ENCODE measurements at regions not wholly inside any gene's neighbourhood (a gene's known extent, or its start where the extent isn't known, plus 50 kb on each side); places are given as distances from the start of the nearest gene placed in this dataset.

DNA sequence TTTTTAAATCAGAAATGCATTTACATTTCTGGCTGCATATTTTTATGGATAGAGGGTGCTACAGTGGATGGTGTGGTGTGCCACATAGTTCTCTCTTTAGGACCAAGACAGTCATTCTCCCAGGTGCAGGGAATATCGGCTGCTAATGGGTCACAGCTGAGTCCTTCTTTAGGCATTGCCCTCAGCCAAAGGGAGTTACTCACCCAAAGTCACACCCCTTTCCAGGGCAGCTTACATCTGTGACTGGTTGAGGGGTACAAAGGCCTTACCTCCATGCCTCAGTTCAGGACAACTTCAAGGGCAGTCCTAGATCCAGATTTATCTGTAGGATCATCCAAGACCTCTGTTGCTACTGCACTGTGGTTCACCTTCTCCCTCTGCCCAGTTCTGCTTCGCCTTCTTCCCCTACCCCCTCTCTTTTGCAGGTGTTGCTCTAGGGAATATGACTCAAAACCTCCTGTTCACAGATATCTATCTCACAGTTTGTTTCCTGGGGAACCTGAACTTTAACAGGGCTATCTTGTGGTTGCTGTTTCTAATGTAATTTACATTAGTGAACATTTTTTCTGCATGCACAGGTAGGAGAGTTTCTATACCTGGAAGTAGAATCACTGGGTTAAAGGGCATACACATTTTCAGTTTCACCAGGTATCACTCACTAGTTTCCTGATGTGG, 413.9 kb downstream of the RPS6KC1 start:
- no peaks in the 10 kb centered on the region for H3K36me3 ChIP-seq (ENCODE audit: low read depth)
- H4K20me1 ChIP-seq (ENCODE audit: insufficient read depth): no peaks in the 10 kb centered on the region
- H3K9ac ChIP-seq: no peak overlapping the region
- in situ Hi-C loops (cut with MboI): no loop called here
- TF ChIP-seq EZH2phosphoT487 (IDR thresholded peaks at IDR 0.05; ENCODE audit: insufficient read depth, low read depth): no peak
- TF ChIP-seq EZH2 (IDR thresholded peaks at IDR 0.05; ENCODE audit: insufficient read depth, poor library complexity, severe bottlenecking): no peak
- no peaks in the 10 kb centered on the region for H3K4me1 ChIP-seq (ENCODE audit: insufficient read depth)
- H3K79me2 ChIP-seq (ENCODE audit: insufficient read depth): no peaks in the 10 kb centered on the region
- no peak overlapping the region for H3K4me2 ChIP-seq (ENCODE audit: unreplicated experiment)
- WGBS, 2 experiments (ENCODE audit: low coverage in 1 of 2, low lambda C conversion rate in 2 of 2, missing lambda C conversion rate in 2 of 2): 13 to 37% methylated on average over 2 of the region's 2 CpGs
- no peak overlapping the region for H3K27ac ChIP-seq
- DNase-seq: no peak
- H2AFZ ChIP-seq: no peak overlapping the region
- H3K9me2 ChIP-seq (ENCODE audit: insufficient read depth): no peaks in the 10 kb centered on the region
- H3K9me3 ChIP-seq (ENCODE audit: low read depth): no peaks in the 10 kb centered on the region
- no peaks in the 10 kb centered on the region for H3F3A ChIP-seq (ENCODE audit: insufficient read depth)
- H3K27me3 ChIP-seq (replicated peaks; ENCODE audit: insufficient read depth): no peaks in the 10 kb centered on the region
- H3K4me3 ChIP-seq: no peak overlapping the region

DNA sequence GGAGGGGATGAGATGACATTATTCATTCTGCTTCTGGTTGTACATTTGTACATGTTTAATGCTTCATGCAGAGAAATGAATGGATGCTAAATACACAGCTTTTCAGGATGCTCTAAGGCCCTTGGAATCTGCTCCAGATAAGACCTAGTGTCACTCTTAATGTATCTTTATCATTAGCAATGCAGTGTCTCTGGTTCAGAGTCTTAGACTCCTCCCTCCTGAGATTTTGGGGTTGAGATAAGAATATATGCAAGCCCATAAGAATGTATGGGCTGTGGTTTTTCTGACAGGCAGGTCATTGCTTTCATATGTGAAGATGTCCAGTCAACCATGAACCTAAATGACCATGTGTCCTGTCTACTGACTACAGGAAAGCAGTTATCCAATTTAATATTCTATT, 415.5 kb downstream of the RPS6KC1 start:
- no peak for DNase-seq
- no peak overlapping the region for H3K4me2 ChIP-seq (ENCODE audit: unreplicated experiment)
- no peak overlapping the region for H3K9ac ChIP-seq
- H3K4me1 ChIP-seq (ENCODE audit: insufficient read depth): no peaks in the 10 kb centered on the region
- H3K9me2 ChIP-seq (ENCODE audit: insufficient read depth): no peaks in the 10 kb centered on the region
- H3K9me3 ChIP-seq (ENCODE audit: low read depth): no peaks in the 10 kb centered on the region
- no peaks in the 10 kb centered on the region for H3K79me2 ChIP-seq (ENCODE audit: insufficient read depth)
- no peak overlapping the region for H3K27ac ChIP-seq
- no peaks in the 10 kb centered on the region for H3K36me3 ChIP-seq (ENCODE audit: low read depth)
- no peak overlapping the region for H2AFZ ChIP-seq
- no peaks in the 10 kb centered on the region for H4K20me1 ChIP-seq (ENCODE audit: insufficient read depth)
- H3K27me3 ChIP-seq (replicated peaks; ENCODE audit: insufficient read depth): no peaks in the 10 kb centered on the region
- no peak for TF ChIP-seq EZH2 (IDR thresholded peaks at IDR 0.05; ENCODE audit: insufficient read depth, poor library complexity, severe bottlenecking)
- no peak for TF ChIP-seq EZH2phosphoT487 (IDR thresholded peaks at IDR 0.05; ENCODE audit: insufficient read depth, low read depth)
- no peaks in the 10 kb centered on the region for H3F3A ChIP-seq (ENCODE audit: insufficient read depth)
- no peak overlapping the region for H3K4me3 ChIP-seq
- in situ Hi-C loops (cut with MboI): no loop called here

DNA sequence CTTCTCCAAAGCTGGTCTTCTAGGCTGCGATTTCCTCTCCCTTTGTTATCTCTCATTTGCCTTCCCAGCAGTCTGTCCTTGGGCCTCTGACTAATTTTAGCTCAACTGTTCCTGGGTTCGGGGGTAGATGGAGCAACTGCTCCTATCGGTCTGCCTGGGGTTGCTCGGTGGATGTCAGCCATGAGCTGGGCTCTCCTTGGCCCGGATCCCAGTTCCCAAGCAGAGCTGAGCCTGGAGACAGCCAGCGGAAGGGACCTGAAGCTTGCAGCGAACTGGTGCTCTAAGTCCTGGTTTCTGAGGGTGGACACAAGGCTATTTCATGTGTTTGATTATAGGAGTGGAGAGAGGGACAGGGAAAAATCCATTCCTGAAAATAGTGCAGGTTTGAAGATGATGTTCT, 423.0 kb downstream of the RPS6KC1 start:
- Histone ChIP-seq H3K27ac (no peak overlapping the region), H3K4me1 (ENCODE audit: insufficient read depth) (no peaks in the 10 kb centered on the region), H3K9me2 (ENCODE audit: insufficient read depth) (no peaks in the 10 kb centered on the region), H3K4me3 (no peak overlapping the region), H3K9me3 (ENCODE audit: low read depth) (no peaks in the 10 kb centered on the region), H2AFZ (no peak overlapping the region), H4K20me1 (ENCODE audit: insufficient read depth) (no peaks in the 10 kb centered on the region), H3K4me2 (ENCODE audit: unreplicated experiment) (no peak overlapping the region), H3F3A (ENCODE audit: insufficient read depth) (no peaks in the 10 kb centered on the region), H3K36me3 (ENCODE audit: low read depth) (no peaks in the 10 kb centered on the region), H3K27me3 (replicated peaks; ENCODE audit: insufficient read depth) (no peaks in the 10 kb centered on the region), H3K9ac (no peak overlapping the region), H3K79me2 (ENCODE audit: insufficient read depth) (no peaks in the 10 kb centered on the region)
- TF ChIP-seq EZH2phosphoT487 (IDR thresholded peaks at IDR 0.05; ENCODE audit: insufficient read depth, low read depth) (no peak), EZH2 (IDR thresholded peaks at IDR 0.05; ENCODE audit: insufficient read depth, poor library complexity, severe bottlenecking) (no peak)
- WGBS, 2 experiments (ENCODE audit: low coverage in 1 of 2, low lambda C conversion rate in 2 of 2, missing lambda C conversion rate in 2 of 2): 12 to 14% methylated on average over 7 of the region's 7 CpGs
- in situ Hi-C loops (cut with MboI): no loop called here
- DNase-seq: no peak

DNA sequence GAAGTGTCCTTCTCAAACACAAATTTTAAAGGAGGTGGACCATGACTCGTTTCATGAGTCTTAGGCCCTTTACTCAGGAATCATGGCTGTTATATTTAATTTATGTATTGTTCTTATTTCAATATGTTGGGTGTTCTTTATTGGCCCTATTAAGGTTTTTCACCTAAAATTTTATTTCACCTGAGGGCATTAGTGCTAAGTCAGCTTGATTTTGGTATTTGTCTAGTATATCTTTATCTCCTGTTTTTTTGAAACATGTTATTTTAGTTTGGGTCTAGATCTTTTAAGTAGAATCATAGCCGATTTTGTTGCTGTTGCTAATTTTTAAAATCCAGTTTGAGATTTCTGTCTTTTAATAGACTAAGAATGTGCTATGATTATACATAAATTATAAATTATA, 430.4 kb downstream of the RPS6KC1 start:
- no peaks in the 10 kb centered on the region for H3K9me2 ChIP-seq (ENCODE audit: insufficient read depth)
- no peak overlapping the region for H3K4me2 ChIP-seq (ENCODE audit: unreplicated experiment)
- H3K36me3 ChIP-seq (ENCODE audit: low read depth): no peaks in the 10 kb centered on the region
- H3K4me3 ChIP-seq: no peak overlapping the region
- no peaks in the 10 kb centered on the region for H4K20me1 ChIP-seq (ENCODE audit: insufficient read depth)
- DNase-seq: no peak
- no peak overlapping the region for H3K27ac ChIP-seq
- 19 to 29% methylated on average over 2 of the region's 2 CpGs for WGBS, 2 experiments (ENCODE audit: low coverage in 1 of 2, low lambda C conversion rate in 2 of 2, missing lambda C conversion rate in 2 of 2)
- H3K79me2 ChIP-seq (ENCODE audit: insufficient read depth): no peaks in the 10 kb centered on the region
- H3K27me3 ChIP-seq (replicated peaks; ENCODE audit: insufficient read depth): no peaks in the 10 kb centered on the region
- TF ChIP-seq EZH2 (IDR thresholded peaks at IDR 0.05; ENCODE audit: insufficient read depth, poor library complexity, severe bottlenecking) (no peak), EZH2phosphoT487 (IDR thresholded peaks at IDR 0.05; ENCODE audit: insufficient read depth, low read depth) (no peak)
- H3K9me3 ChIP-seq (ENCODE audit: low read depth): no peaks in the 10 kb centered on the region
- in situ Hi-C loops (cut with MboI): no loop called here
- no peak overlapping the region for H2AFZ ChIP-seq
- H3K9ac ChIP-seq: no peak overlapping the region
- no peaks in the 10 kb centered on the region for H3F3A ChIP-seq (ENCODE audit: insufficient read depth)
- no peaks in the 10 kb centered on the region for H3K4me1 ChIP-seq (ENCODE audit: insufficient read depth)

DNA sequence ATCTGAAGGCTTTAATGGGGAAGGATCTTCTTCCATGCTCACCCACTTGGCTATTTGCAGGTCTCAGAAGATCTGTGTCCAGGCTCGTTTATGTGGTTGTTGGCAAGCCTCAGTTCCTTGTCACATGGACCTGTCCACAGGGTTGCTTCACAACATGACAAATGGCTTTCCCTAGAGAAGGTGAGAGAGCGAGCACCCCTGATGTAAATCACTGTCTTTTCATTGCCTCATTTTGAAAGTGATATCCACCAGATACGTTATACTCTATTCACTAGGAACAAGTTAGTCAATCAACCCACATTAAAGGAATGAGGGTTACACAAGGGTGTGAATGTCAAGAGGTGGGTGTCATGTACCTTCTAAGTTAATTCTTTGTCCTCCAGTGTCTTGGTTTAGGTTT, 433.3 kb downstream of the RPS6KC1 start:
- Histone ChIP-seq H3K36me3 (ENCODE audit: low read depth) (no peaks in the 10 kb centered on the region), H3K4me2 (ENCODE audit: unreplicated experiment) (no peak overlapping the region), H3K4me1 (ENCODE audit: insufficient read depth) (no peaks in the 10 kb centered on the region), H3K4me3 (no peak overlapping the region), H3K27ac (no peak overlapping the region), H3K9ac (no peak overlapping the region), H4K20me1 (ENCODE audit: insufficient read depth) (no peaks in the 10 kb centered on the region), H3K9me2 (ENCODE audit: insufficient read depth) (no peaks in the 10 kb centered on the region), H3F3A (ENCODE audit: insufficient read depth) (no peaks in the 10 kb centered on the region), H3K9me3 (ENCODE audit: low read depth) (no peaks in the 10 kb centered on the region), H3K27me3 (replicated peaks; ENCODE audit: insufficient read depth) (no peaks in the 10 kb centered on the region), H3K79me2 (ENCODE audit: insufficient read depth) (no peaks in the 10 kb centered on the region), H2AFZ (no peak overlapping the region)
- WGBS, 2 experiments (ENCODE audit: low coverage in 1 of 2, low lambda C conversion rate in 2 of 2, missing lambda C conversion rate in 2 of 2): 1 to 3% methylated on average over 3 of the region's 3 CpGs
- DNase-seq: no peak
- no peak for TF ChIP-seq EZH2phosphoT487 (IDR thresholded peaks at IDR 0.05; ENCODE audit: insufficient read depth, low read depth)
- TF ChIP-seq EZH2 (IDR thresholded peaks at IDR 0.05; ENCODE audit: insufficient read depth, poor library complexity, severe bottlenecking): no peak
- in situ Hi-C loops (cut with MboI): no loop called here

All from GM23248 (cell line).